ENCODE measurements at regions not wholly inside any gene's neighbourhood (a gene's known extent, or its start where the extent isn't known, plus 50 kb on each side); places are given as distances from the start of the nearest gene placed in this dataset.

DNA sequence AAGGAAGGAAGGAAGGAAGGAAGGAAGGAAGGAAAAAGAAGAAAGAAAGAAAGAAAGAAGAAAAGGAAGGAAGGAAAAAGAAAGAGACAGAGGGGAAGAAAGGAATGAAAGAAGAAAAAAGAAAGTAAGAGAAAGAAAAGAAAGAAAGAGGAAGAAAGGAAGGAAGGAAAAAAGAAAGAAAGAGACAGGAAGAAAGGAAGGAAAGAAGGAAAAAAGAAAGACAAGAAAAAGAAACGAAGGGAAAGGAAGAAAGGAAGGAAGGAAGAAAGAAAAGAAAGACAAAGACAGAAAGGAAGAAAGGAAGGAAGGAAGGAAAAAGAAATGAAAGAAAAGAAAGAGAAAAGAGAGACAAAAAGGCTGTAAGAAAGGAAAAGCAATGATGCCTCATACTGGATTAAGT is 101.1 kb upstream of the PPP2R3B start:
- TF ChIP-seq, protein P1, sequence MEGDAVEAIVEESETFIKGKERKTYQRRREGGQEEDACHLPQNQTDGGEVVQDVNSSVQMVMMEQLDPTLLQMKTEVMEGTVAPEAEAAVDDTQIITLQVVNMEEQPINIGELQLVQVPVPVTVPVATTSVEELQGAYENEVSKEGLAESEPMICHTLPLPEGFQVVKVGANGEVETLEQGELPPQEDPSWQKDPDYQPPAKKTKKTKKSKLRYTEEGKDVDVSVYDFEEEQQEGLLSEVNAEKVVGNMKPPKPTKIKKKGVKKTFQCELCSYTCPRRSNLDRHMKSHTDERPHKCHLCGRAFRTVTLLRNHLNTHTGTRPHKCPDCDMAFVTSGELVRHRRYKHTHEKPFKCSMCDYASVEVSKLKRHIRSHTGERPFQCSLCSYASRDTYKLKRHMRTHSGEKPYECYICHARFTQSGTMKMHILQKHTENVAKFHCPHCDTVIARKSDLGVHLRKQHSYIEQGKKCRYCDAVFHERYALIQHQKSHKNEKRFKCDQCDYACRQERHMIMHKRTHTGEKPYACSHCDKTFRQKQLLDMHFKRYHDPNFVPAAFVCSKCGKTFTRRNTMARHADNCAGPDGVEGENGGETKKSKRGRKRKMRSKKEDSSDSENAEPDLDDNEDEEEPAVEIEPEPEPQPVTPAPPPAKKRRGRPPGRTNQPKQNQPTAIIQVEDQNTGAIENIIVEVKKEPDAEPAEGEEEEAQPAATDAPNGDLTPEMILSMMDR (IDR thresholded peaks at IDR 0.05 in 2 of 3, conservative IDR thresholded peaks at IDR 0.05 in 1 of 3; ENCODE audit: borderline replicate concordance in 1 of 3, insufficient read depth in 1 of 3, low read depth in 2 of 3, low read length in 2 of 3): no peak
- TF ChIP-seq POLR2A (IDR thresholded peaks at IDR 0.05; ENCODE audit: borderline replicate concordance, extremely low read depth, insufficient read depth, insufficient read length) (no peak), JUND (IDR thresholded peaks at IDR 0.05) (no peak), EZH2phosphoT487 (IDR thresholded peaks at IDR 0.05; ENCODE audit: borderline replicate concordance) (no peak), POLR2AphosphoS5 (IDR thresholded peaks at IDR 0.05; ENCODE audit: low read depth, low read length) (no peak)
